Fibroblast of the conjunctiva (primary cell): ENCODE measurements at regions not wholly inside any gene's neighbourhood (a gene's known extent, or its start where the extent isn't known, plus 50 kb on each side); places are given as distances from the start of the nearest gene placed in this dataset.
"Not testable (repeated sequence)": the region's sequence is repeated elsewhere in the genome, so short reads cannot be mapped to it uniquely, and the experiment has no call there.

Experiments
- DNase-seq: peaks from one replicate; pipeline ENCODE4 v3.0.0-alpha.2; 2010; ENCODE audit warnings: low read depth

GRCh38 chr18:28267276-28267675 lies 90.3 kb upstream of the CDH2 start:
- no peak for DNase-seq

- DNase-seq, result no peak
These were observed 79.2 kb upstream of the CDH2 start for GRCh38 chr18:28256166-28256565.

- no peak for DNase-seq
These were observed 71.7 kb upstream of the CDH2 start for GRCh38 chr18:28248653-28249052.

- not testable (repeated sequence) for DNase-seq
These were observed 63.7 kb upstream of the CDH2 start for GRCh38 chr18:28240626-28241025.

DNA sequence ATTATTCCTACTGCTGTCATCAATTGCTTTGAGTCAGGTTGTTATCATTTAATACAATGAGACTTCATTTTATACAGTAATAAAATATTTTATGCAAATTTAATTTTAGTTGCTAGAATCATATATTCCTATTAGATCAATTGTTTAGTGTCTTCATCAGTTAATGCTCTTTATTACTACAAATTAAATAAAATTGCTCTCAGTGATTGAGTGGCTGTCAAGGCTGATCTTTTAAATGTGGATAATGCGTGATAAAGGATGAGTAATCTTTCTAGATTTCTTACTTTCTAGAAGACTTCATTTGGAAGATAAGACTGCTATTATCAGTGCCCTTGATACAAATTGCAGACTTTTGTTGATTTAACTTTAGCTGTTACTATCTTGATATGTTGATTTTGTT lies 59.6 kb upstream of the CDH2 start:
- DNase-seq, result no peak
